ENCODE measurements at regions not wholly inside any gene's neighbourhood (a gene's known extent, or its start where the extent isn't known, plus 50 kb on each side); places are given as distances from the start of the nearest gene placed in this dataset.

DNA sequence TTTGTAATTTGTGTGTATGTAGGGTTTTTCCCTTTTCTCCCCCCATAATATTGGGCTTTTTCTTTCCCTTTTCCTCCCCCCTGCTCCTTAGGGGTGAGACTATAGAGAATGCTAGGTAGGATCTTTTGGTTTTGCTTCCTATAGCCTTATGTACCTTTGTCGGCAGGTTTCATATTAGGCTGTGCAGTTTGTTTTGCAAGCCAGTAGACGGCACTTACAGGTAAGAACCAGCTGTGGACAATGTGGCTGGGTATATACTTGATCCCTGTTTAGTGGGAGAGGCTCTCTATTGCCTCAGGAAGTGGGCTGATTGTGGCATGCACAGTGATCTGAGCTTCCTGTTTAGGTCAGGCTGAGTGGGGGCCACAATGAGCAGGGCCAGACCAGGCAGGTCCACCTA lies 359.2 kb upstream of the OBI1 start:
- no peak for TF ChIP-seq EZH2 (IDR thresholded peaks at IDR 0.05; ENCODE audit: insufficient read depth, low read length)
- TF ChIP-seq, protein P1, sequence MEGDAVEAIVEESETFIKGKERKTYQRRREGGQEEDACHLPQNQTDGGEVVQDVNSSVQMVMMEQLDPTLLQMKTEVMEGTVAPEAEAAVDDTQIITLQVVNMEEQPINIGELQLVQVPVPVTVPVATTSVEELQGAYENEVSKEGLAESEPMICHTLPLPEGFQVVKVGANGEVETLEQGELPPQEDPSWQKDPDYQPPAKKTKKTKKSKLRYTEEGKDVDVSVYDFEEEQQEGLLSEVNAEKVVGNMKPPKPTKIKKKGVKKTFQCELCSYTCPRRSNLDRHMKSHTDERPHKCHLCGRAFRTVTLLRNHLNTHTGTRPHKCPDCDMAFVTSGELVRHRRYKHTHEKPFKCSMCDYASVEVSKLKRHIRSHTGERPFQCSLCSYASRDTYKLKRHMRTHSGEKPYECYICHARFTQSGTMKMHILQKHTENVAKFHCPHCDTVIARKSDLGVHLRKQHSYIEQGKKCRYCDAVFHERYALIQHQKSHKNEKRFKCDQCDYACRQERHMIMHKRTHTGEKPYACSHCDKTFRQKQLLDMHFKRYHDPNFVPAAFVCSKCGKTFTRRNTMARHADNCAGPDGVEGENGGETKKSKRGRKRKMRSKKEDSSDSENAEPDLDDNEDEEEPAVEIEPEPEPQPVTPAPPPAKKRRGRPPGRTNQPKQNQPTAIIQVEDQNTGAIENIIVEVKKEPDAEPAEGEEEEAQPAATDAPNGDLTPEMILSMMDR (IDR thresholded peaks at IDR 0.05; ENCODE audit: insufficient read depth, low read depth, low read length) = no peak

Data from astrocyte (in vitro differentiated cells and primary cell).